ENCODE measurements at regions not wholly inside any gene's neighbourhood (a gene's known extent, or its start where the extent isn't known, plus 50 kb on each side); places are given as distances from the start of the nearest gene placed in this dataset.
"Not testable (repeated sequence)": the region's sequence is repeated elsewhere in the genome, so short reads cannot be mapped to it uniquely, and the experiment has no call there.

GRCh38 chr14:51596488-51597117 is 55.1 kb upstream of the FRMD6 start:
- peaks cover 9% of the 10 kb centered on the region for H3K27me3 Mint-ChIP-seq
- no peaks in the 10 kb centered on the region for H3K36me3 Mint-ChIP-seq (ENCODE audit: low read depth)
- H3K4me1 Mint-ChIP-seq = no peaks in the 10 kb centered on the region
- no peak overlapping the region for H3K4me3 Mint-ChIP-seq
- no peak for ATAC-seq (replicated peaks)
- H3K9me3 Mint-ChIP-seq = no peaks in the 10 kb centered on the region
- H3K27ac Mint-ChIP-seq = no peak overlapping the region

GRCh38 chr14:51597261-51598001 is 54.3 kb upstream of the FRMD6 start:
- Mint-ChIP-seq H3K4me3 (no peak overlapping the region), H3K27ac (no peak overlapping the region), H3K4me1 (no peaks in the 10 kb centered on the region), H3K9me3 (no peaks in the 10 kb centered on the region), H3K27me3 (peaks cover 9% of the 10 kb centered on the region), H3K36me3 (ENCODE audit: low read depth) (no peaks in the 10 kb centered on the region)
- no peak for ATAC-seq (replicated peaks)

- not testable (repeated sequence) for H3K4me1 Mint-ChIP-seq; H3K9me3 Mint-ChIP-seq; H3K36me3 Mint-ChIP-seq (ENCODE audit: low read depth); H3K27ac Mint-ChIP-seq; ATAC-seq (replicated peaks); H3K4me3 Mint-ChIP-seq
- H3K27me3 Mint-ChIP-seq = peaks cover 17% of the 10 kb centered on the region
Observed at GRCh38 chr14:51598924-51599600, 52.6 kb upstream of the FRMD6 start.

GRCh38 chr14:51600658-51601057 is 51.1 kb upstream of the FRMD6 start:
- no peaks in the 10 kb centered on the region for H3K4me1 Mint-ChIP-seq
- H3K9me3 Mint-ChIP-seq = no peaks in the 10 kb centered on the region
- H3K36me3 Mint-ChIP-seq (ENCODE audit: low read depth) = no peaks in the 10 kb centered on the region
- no peak for ATAC-seq (replicated peaks)
- H3K27ac Mint-ChIP-seq = no peak overlapping the region
- peaks cover 20% of the 10 kb centered on the region for H3K27me3 Mint-ChIP-seq
- H3K4me3 Mint-ChIP-seq = no peak overlapping the region
